Brain microvascular endothelial cell (primary cell): ENCODE measurements at regions not wholly inside any gene's neighbourhood (a gene's known extent, or its start where the extent isn't known, plus 50 kb on each side); places are given as distances from the start of the nearest gene placed in this dataset.
"Not testable (repeated sequence)": the region's sequence is repeated elsewhere in the genome, so short reads cannot be mapped to it uniquely, and the experiment has no call there.

Source experiments
- DNase-seq: peaks from one replicate; pipeline ENCODE4 v3.0.0-alpha.2; 2020
- H3K27ac ChIP-seq: fragments of 250-450 bp; sonication (Bioruptor Pico); 2 replicates; pipeline ENCODE4 v1.5.1; 2020; ENCODE audit warnings: mild to moderate bottlenecking, moderate library complexity
- H3K27me3 ChIP-seq: fragments of 250-450 bp; sonication (Bioruptor Pico); replicated peaks from 2 replicates; pipeline ENCODE4 v1.5.1; 2020; ENCODE audit warnings: mild to moderate bottlenecking
- H3K36me3 ChIP-seq: fragments of 250-450 bp; sonication (Bioruptor Pico); replicated peaks from 2 replicates; pipeline ENCODE4 v1.5.1; 2020; ENCODE audit warnings: mild to moderate bottlenecking
- H3K4me3 ChIP-seq: 2 replicates; pipeline ENCODE4 v1.5.1; 2011; ENCODE audit warnings: low read depth, mild to moderate bottlenecking, control low read depth, low read length, moderate library complexity
- CTCF ChIP-seq: IDR thresholded peaks from 2 replicates; pipeline ENCODE4 v1.5.1; 2011; ENCODE audit warnings: low read depth, mild to moderate bottlenecking, moderate library complexity, low read length, control low read depth, inconsistent platforms; ENCODE audit errors: missing control alignments
- in situ Hi-C: cut with HindIII; loops from 2 replicates; pipeline ENCODE4 v1.10.0; 2017; ENCODE audit warnings: low sequenced_read_pairs, low pct_ligation_motif_present

- H3K36me3 ChIP-seq: no peaks in the 10 kb centered on the region
- H3K4me3 ChIP-seq: no peak overlapping the region
- H3K27ac ChIP-seq: no peak overlapping the region
- in situ Hi-C loops: no loop called here
- DNase-seq: no peak
- TF ChIP-seq CTCF: no peak
- no peaks in the 10 kb centered on the region for H3K27me3 ChIP-seq
Measured at GRCh38 chr5:179464631-179465030, 85.7 kb upstream of the RUFY1 start.

- no peak for TF ChIP-seq CTCF
- H3K4me3 ChIP-seq: no peak overlapping the region
- H3K27me3 ChIP-seq: no peaks in the 10 kb centered on the region
- no peaks in the 10 kb centered on the region for H3K36me3 ChIP-seq
- DNase-seq: no peak
- in situ Hi-C loops: no loop called here
- H3K27ac ChIP-seq: no peak overlapping the region
Measured at GRCh38 chr5:179462040-179462439, 88.3 kb upstream of the RUFY1 start.

GRCh38 chr5:179461576-179461975 is 88.8 kb upstream of the RUFY1 start:
- TF ChIP-seq CTCF: no peak

GRCh38 chr5:179459771-179460170 is 90.6 kb upstream of the RUFY1 start:
- TF ChIP-seq CTCF: no peak
- H3K36me3 ChIP-seq: no peaks in the 10 kb centered on the region
- no peak overlapping the region for H3K4me3 ChIP-seq
- no peak for DNase-seq
- H3K27me3 ChIP-seq: no peaks in the 10 kb centered on the region
- in situ Hi-C loops: no loop called here
- no peak overlapping the region for H3K27ac ChIP-seq

More at GRCh38 chr5:179461576-179461975, 88.8 kb upstream of the RUFY1 start:
- in situ Hi-C loops: no loop called here
- no peak for DNase-seq
- Histone ChIP-seq H3K4me3 (no peak overlapping the region), H3K36me3 (no peaks in the 10 kb centered on the region), H3K27ac (no peak overlapping the region), H3K27me3 (no peaks in the 10 kb centered on the region)

GRCh38 chr5:179457612-179458011 is 92.7 kb upstream of the RUFY1 start:
- TF ChIP-seq CTCF: no peak
- Histone ChIP-seq H3K4me3 (no peak overlapping the region), H3K27me3 (no peaks in the 10 kb centered on the region), H3K27ac (no peak overlapping the region), H3K36me3 (no peaks in the 10 kb centered on the region)
- in situ Hi-C loops: no loop called here
- DNase-seq: no peak

GRCh38 chr5:179456075-179456474 is 94.3 kb upstream of the RUFY1 start:
- H3K27ac ChIP-seq, H3K4me3 ChIP-seq, in situ Hi-C loops, DNase-seq, H3K36me3 ChIP-seq, H3K27me3 ChIP-seq: not testable (repeated sequence)
